Iris pigment epithelial cell (primary cell): ENCODE measurements at regions not wholly inside any gene's neighbourhood (a gene's known extent, or its start where the extent isn't known, plus 50 kb on each side); places are given as distances from the start of the nearest gene placed in this dataset.
"Not testable (repeated sequence)": the region's sequence is repeated elsewhere in the genome, so short reads cannot be mapped to it uniquely, and the experiment has no call there.

Experiments used
- DNase-seq: peaks from one replicate; pipeline ENCODE4 v3.0.0-alpha.2; 2011; ENCODE audit warnings: low read depth

DNA sequence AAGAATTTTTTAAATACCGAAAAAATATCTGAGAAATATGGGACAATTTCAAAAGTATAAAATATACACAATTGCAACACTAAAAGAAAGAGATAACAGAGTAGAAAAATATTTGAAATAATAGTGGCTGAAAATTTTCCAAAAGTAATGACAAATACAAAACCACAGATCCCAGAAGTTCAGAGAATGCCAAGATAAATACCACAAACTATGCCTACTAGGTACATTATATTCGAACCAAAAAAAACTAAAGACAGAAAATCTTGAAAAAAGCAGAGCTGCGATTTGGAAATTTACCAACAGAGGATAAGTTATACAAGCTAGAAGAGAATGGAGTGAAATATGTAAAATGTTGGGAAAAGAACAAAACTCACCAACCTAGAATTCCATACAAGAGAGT, 191.3 kb upstream of the ELAC2 start:
- DNase-seq, result peak; percentile 8

DNA sequence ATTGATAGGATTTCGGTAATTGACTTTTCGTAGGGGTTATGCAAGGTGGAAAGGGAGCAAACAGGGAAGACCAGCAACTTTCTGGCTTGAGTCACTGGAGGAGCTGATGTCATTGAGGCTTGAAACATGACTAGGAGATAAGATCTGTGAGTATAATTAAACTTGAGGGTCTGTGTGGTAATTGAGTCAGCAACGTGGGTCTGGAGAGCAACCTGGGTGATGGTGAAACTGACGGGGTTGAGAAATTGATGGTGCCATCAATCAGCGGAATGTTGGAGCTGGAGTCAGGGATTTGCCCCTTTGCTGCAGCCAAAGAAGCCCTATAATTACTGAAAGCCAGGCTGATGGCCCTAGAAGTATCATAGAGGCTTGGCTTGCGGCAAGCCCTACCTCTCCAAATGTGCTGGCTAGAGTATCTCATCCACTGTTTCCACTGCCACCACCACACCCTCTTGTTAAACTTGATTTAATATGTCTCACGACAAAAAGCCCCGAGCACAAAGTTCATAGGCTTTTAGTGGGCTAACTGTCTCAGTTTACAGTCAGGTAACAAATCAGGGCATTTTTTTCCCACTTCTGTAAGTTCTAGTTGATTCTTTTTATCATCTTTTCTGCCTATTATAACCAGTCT, 186.9 kb upstream of the ELAC2 start:
- peak; percentile 1 for DNase-seq

DNA sequence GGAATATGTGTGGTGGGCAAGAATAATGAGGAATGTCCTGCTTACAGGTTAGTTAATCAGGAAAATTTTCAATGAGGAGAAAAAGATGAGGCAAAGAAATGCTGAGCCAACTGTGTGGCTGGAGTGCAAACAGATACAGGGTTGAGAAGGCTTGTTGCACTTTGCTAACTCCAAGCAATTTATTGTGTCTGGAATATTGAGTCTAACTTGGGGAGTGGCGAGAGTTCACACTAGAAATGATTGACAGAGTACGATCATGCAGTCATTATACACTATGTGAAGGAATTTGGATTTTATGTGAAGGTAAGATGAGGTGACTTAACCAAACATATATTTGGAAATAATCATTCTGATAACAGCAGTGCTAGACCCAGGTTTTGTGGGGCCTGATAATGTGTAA, 185.0 kb upstream of the ELAC2 start:
- DNase-seq, result no peak

DNA sequence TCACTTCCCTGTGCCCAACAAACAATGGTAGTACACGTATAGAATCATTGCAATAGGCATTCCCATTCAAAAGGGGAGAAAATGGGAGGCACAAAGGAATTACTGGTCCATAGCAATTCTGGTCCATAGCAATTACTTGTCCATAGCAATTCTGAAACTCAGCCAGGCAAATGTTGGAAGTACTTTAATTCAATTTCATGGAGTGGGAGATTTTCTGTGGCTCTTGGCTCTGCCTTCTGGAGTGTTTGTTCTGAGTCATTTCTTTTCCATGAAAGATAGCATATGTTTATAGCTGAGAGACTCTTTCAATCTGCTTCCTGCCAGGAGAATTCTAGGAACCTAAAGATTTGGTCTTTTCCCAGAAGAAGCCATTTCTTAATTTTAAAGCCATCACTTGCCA, 182.8 kb upstream of the ELAC2 start:
- DNase-seq, result no peak

DNA sequence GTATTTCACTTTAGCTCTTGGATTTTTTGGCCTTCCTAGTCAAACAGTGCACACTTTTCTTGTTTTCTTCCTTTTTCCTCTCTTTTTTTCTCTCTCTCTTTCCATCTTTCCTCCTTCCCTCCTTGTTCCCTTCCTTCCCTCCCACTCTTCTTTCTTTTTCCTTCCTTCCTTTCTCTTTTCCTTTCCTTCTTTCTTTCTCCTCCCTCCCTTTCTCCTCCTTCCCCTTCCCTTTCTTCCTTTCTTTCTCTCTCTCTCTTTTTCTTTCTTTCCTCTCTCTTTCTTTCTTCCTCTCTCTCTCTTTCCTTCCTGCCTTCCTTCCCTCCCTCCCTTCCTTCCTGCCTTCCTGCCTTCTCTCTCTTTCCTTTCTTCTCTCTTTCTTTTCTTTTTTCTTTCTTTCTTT, 181.6 kb upstream of the ELAC2 start:
- no peak for DNase-seq

DNA sequence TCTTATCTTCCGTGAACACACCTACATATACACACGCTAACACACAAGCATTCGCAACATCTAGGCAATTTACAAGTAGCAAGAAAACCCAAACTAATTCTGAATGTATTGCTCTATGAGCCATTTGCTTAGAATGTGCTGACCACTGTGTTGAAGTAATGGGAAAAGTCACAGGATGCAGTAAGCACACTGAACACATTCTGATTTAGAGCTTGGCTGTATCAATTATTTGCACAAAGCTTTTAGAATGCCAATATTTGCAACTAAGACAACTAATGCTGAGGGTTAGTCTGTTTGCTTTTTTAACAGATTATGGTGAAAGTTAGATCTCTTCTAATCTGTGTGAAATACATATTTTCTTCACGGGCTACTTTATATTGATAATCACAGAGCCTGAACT, 179.8 kb upstream of the ELAC2 start:
- no peak for DNase-seq

DNA sequence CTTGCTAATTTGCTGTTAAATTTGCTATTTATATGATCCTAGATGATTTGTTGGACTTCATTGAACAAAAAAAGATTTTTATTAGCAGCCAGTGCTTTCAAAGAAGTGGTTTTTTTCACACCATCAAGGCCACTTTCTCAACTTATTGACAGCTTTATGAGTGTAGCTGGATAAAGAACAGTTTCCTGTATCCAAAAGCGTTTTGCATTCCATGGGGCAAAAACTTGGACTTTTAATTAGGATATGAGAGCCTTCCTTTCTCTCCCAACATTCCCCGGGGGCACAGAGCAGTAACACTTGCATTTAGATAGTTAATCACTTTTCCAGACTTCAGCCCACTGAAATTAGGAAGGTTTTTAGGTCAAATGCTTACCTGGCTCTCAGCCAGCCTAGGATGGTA, 177.1 kb upstream of the ELAC2 start:
- DNase-seq, result no peak

DNA sequence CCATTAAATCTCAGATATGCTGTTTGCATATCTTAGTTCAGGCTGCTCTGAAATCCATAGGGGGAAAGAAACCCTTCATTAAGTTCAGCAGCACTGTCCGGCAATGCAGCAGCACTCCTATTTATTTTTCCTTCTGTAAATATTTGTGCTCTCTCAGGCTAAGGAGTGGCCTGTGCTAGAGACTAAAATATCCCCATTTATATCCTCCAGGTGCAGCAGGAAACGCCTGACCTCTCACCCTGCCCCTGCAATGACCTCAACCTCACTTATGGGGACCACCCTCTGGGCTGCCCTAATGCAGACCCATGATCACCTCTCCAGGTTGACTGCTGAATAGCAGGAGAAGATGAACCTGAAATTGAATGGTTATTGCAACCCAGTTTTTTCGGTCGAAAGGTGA, 165.0 kb upstream of the ELAC2 start:
- DNase-seq, result no peak

DNA sequence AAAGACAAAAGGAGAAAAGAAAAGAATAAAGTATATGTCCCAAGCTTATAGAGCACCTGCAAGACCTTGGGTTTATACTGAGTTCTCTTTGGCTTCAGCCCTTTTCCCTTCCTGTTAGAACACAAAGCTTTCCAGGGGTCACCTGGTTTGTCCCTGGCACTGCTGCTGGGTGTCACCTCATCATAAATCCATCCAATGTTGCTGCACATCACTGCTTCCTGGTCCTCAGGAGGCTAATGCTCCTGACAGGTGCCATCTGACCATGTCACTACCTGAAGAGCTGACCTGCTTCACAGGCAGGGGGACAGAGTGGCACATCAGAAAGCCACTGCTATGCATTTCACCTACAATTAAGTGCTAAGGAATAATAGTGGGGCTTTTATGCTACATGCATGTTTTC, 164.6 kb upstream of the ELAC2 start:
- no peak for DNase-seq

DNA sequence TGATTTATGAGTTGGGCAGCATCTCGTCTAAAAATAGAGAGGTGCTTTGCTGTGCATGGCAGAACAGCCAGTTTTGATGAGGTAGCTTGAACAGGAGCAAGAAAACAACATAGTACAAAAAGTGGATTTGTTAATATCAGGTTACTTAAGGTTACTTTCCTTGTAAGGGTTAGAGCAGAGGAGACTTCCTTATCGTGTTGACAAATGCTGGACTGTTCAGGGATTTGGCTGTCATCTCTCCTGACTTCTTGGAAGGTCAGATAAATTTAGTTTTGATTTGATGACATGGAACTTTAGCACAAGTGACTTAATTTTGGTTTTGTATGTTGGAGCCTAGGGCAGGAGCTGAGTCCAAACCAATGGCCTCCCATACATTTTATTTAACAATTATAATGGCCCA, 163.9 kb upstream of the ELAC2 start:
- DNase-seq, result no peak

DNA sequence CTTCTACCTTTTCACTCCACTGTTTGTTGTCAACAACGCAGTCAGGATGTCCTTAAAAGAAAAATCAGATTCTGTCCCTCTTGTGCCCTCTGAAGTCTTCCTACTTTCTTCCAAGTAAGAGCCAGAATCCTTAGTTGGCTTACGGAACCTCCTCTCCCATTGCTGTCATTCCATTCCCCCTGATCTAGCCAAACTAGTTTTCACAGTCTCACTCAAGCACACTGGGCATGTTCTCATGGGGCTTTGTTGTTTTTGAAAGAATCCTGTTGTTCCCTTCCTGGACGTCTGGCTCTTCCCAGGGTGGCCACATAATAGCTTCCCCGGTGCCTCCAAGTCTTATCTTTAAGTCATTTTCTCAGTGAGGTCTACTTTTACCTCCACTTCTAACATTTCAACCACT, 158.6 kb upstream of the ELAC2 start:
- DNase-seq, result no peak

DNA sequence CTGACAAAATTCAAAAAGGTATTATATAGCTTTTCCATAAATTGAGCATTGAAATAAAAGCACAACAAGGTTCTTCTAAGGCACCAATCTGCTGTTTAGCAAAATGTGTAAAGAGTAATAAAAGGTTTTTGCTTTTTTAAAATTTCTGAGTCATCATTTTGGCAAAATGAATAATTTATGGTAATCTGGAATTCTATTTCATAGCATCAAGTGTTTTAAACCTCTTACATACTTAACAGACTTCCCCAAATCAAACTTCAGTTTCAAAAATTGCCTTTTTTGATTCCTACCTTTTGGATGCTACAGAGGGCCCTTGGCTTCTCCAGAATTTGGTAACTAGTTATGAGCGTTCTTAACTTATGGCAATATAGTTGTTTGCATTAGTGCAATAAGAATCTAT, 154.0 kb upstream of the ELAC2 start:
- DNase-seq, result no peak

DNA sequence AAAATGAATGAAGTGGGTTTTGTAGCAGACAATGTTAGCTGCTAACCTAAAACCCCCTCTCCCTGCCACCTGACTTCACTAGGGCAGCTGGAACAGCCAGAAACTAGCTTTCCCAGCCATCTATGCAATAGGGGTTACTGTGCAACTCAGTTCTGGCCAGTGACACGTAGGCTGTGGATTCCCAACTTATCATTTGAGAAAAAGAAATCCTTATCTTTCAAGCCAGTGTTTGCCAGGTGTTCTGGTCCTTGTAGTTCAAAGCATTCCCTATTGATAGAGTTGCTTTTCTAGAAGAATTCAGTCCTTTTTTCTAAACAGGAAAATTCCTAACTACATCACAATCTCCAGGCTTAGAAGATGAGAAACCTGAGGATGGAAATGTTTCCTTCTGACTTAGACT, 144.5 kb upstream of the ELAC2 start:
- no peak for DNase-seq

DNA sequence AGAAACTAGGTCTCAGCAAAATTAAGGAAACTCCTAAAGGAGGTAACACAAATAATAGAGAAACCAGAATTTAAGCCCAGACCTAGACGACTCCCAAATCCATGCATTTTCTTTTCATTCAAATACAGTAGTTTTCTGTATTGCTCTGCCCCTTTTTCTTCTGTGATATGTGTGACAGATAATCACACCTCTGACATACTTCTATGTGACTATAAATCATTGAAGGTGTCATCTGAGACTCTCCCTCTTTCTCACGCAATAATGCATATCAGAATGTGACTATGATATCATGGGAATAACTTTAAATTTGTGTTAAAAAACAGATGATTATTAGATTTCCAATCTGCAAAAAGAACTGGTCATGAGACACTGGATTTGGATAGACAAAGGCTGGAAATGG, 143.0 kb upstream of the ELAC2 start:
- DNase-seq, result no peak

DNA sequence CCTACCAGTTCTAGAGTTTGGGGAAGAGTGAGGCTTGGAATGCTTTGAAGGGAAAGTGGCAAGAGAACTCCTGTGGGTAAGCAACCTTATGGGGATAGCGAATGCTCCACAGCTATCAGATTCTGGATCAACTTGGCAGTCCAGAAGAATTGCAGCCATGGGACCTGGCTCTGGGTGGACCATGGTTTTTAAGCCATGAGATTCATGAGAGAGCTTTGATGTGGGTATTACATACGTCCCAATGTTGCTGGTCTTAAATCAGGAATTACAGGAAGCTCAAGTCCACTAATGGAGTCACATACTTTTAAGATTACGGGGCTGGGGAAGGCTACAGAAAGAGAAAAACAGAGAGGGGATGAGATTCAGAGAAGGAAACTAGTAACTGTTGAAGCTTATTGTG, 142.5 kb upstream of the ELAC2 start:
- no peak for DNase-seq

DNA sequence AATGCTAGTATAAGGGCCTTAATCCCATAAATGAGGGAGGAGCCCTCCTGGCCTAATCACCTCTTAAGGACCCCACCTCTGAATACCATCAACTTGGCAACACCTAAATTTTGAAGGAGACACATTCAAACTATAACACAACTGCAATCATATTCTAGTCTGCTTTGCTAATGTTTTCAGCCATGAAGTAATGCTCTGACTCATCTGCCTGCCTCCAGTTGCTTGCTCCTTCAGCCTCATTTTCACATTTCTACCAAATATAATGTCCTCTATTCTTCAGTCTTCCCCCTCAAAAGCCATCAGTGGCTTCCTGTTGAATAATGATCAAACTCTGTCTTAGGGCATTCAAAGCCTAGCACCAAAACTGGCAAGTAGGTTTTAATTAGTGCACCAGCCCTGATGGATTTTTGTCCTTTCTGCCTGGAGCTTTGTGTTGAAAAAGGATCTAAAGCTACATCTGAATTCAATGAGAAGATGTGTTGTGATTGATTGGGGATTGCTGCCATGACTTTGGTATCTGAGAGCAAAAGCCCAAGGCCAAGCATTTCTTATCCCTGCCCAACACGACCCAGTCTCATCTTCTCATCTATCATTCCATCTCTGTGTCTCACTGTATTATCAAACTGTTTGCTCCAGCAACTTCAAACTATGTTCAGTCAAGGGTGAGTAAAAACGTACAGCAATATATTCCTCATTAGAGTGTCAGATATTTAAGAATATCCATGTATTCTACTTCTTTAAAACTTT, 140.8 kb upstream of the ELAC2 start:
- DNase-seq, result peak; percentile 5

DNA sequence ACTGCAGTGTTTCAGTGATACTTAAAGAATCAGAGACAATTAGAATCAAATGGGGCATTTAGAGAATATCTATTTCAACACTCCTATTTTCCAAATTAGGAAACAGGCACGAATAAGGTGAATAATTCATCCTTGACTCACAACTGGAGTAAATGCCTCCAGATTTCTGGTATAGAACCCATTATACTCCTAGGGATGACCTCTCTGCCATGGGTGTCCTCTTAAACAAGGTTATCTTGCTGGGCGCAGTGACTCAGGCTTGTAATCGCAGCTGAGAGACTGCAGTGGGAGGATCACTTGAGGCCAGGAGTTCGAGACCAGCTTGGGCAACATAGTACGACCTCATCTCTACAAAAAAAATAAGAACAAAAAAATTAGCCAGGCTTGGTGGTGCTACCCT, 139.8 kb upstream of the ELAC2 start:
- no peak for DNase-seq

DNA sequence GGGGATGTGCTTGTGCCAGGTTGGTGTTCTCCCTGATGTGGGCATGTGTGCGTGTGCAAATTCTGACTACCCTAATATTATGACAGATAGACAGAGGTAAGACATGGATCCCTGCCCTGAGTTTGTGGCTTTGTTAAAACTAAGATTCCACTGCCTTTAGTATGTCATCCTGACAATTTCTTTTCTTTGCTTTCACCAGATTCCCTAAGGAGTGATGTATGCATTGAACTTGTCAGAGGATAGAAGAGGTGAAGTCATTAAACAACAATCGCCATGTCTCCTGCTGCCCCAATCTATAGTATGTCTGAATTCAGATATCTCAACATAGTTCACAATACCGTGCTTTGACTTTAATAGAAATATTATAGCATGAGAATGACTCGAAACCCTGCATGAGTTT, 137.1 kb upstream of the ELAC2 start:
- DNase-seq, result no peak

DNA sequence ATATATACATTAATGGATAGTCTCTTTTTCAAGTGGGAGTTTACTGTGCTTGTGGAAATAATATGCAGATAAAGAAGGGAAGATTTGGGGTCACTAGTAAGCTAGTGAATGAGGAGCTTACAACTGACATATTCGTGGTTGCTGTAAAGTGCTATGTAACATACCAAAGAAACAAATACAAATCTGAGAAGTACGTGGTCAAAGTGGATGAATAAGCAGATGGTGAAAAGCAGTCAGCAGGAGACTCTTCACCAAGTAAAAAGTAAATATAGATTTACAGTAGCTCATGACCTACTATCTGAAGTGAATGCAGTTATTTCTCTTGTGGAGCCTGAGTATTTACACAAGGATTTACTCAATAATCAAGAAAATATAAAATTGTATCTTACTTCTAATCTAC, 136.6 kb upstream of the ELAC2 start:
- DNase-seq, result peak; percentile 10

DNA sequence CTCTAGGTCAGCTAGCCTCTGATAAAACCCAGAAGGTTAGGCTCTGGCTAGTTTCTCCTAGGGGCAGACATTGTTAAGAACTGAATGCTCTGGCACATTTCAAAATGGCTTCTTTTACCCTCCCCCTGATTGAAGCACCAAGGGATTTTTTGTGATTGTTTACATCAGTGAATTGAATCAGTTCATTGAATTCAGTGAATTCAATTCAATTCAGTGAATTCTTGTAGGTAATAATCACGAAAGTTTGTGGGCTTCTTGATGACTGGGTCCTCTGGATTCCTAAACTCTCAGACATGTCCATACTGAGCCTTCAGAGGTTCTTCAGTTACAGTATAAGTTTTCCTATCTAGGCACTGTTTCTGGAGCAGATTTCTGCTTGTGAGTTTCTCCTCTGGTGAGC, 135.2 kb upstream of the ELAC2 start:
- DNase-seq, result peak; percentile 21

DNA sequence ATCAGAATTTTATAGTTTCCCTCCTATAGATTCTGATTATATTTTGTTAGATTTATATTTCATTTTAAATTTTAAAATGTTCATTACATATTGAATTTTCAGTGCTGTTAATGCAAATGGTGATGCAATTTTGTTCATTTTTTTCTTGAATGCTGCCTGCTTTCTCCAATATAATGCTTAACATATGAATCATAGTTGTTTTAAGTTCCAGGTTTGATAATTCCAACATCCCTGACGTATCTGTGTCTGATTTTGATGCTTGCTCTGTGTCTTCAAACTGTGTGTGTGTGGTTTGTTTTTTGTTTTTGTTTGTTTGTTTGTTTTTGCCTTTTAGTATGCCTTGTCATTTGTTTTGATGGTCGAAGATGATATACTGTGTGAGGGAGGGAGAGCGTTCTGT, 134.7 kb upstream of the ELAC2 start:
- DNase-seq, result peak; percentile 12

DNA sequence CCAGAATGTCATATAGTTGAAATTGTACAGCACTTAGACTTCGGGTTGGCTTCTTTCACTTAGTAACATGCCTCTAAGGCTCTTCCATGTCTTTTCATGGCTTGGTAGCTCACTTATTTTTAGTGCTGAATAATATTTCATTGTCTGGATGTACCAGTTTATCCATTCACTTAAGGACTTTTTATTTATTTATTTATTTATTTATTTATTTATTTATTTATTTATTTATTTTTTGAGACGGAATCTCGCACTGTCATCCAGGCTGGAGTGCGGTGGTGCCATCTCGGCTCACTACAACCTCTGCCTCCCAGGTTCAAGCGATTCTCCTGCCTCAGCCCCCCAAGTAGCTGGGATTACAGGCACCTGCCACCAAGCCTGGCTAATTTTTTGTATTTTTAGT, 132.9 kb upstream of the ELAC2 start:
- not testable (repeated sequence) for DNase-seq

DNA sequence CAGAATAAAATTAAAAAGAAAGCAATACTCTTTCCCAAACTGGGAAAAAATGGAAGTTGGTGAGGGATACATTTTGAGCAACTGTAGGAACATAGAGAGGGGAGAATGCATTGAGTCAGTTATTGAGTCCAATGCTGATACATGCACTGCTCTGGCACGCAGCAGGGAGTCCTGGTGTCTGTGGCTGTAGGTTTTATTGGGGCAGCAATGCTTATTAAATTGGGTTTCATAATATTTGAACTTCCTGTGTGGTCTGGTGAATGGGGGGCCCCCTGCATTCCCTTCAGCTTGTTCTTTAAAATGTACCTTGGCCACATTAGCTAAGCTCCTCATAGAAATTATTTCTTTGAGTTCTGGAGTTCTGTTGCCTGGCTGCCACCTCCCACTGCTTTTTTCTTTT, 125.2 kb upstream of the ELAC2 start:
- DNase-seq, result no peak

DNA sequence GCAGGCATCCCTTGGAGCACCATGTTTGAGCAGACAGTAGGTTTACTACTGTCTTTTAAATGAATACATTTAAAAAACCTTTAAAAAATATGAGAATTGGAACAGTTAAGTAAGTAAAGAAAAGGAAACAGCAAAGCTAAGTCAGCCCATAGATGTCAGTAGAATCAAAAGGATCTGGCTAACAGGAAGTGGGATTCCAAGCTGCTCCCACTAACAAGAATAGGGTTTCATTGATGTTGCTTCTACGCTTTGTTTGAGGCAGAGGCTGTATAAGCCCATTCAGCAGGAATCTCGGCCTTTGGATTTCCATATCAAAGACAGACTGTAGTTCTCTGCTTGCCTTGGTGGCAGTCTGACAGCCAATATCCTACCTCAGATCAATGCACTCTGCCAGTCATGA, 122.9 kb upstream of the ELAC2 start:
- DNase-seq, result no peak
